ENCODE measurements at regions not wholly inside any gene's neighbourhood (a gene's known extent, or its start where the extent isn't known, plus 50 kb on each side); places are given as distances from the start of the nearest gene placed in this dataset.
"Not testable (repeated sequence)": the region's sequence is repeated elsewhere in the genome, so short reads cannot be mapped to it uniquely, and the experiment has no call there.

DNA sequence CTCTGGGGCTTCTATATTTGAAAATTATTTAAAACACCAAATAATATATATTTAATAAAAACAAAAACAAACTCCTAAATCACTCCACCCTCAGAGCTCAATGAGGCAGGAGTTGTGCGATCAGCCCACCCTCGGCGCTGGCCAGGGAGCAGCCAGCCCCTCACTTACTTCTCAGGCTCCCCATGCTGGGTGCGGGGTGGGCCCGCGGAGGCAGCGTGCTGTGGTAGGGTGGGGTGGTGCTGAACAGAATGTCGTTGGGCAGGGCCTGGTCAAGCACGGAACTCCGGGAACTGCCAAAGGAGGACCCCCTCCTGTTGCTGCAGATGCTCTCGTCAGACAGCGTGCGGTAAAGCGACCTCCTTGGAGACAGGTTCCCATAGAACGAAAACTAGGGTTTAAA is 204.5 kb downstream of the SIPA1L2 start:
- no peak for DNase-seq
- Histone ChIP-seq H3K4me1 (no peaks in the 10 kb centered on the region), H3K36me3 (no peaks in the 10 kb centered on the region), H3K27ac (no peak overlapping the region), H3K27me3 (no peaks in the 10 kb centered on the region), H3K4me3 (no peak overlapping the region), H3K9me3 (replicated peaks) (no peaks in the 10 kb centered on the region; the same call in 1 of the 2 replicates)

DNA sequence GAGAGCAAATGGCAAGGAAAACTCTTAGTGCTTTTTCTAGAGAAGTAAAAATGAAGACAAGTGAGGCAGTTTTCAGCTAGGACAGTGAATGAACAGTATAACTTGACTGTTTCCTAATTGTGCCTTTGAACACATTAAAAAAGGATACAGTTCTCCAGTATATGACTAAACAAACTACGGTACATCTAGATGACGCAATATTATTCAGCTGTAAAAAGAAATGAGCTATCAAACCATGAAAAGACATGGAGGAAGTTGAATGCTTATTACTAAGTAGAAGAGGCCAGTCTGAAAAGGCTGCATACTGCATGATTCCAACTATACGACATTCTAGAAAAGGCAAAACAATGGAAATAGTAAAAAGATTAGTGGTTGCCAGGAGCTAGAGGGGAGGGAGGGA is 206.3 kb downstream of the SIPA1L2 start:
- no peaks in the 10 kb centered on the region for H3K36me3 ChIP-seq
- H3K27ac ChIP-seq: no peak overlapping the region
- DNase-seq: no peak
- H3K27me3 ChIP-seq: no peaks in the 10 kb centered on the region
- no peaks in the 10 kb centered on the region; the same call in 1 of the 2 replicates for H3K9me3 ChIP-seq (replicated peaks)
- no peak overlapping the region for H3K4me3 ChIP-seq
- no peaks in the 10 kb centered on the region for H3K4me1 ChIP-seq

GRCh38 chr1:232422898-232423297 is 207.0 kb downstream of the SIPA1L2 start:
- DNase-seq: no peak

GRCh38 chr1:232422098-232422497 is 207.8 kb downstream of the SIPA1L2 start:
- Histone ChIP-seq H3K27me3 (no peaks in the 10 kb centered on the region), H3K27ac (no peak overlapping the region), H3K4me3 (no peak overlapping the region), H3K9me3 (replicated peaks) (no peaks in the 10 kb centered on the region; the same call in 1 of the 2 replicates), H3K36me3 (no peaks in the 10 kb centered on the region), H3K4me1 (no peaks in the 10 kb centered on the region)
- DNase-seq: no peak

More at GRCh38 chr1:232422898-232423297, 207.0 kb downstream of the SIPA1L2 start:
- Histone ChIP-seq H3K9me3 (replicated peaks) (no peaks in the 10 kb centered on the region; the same call in 1 of the 2 replicates), H3K4me3 (no peak overlapping the region), H3K4me1 (no peaks in the 10 kb centered on the region), H3K27me3 (no peaks in the 10 kb centered on the region), H3K27ac (no peak overlapping the region), H3K36me3 (no peaks in the 10 kb centered on the region)

GRCh38 chr1:232421143-232421796 is 208.7 kb downstream of the SIPA1L2 start:
- Histone ChIP-seq H3K27ac (no peak overlapping the region), H3K9me3 (replicated peaks) (no peaks in the 10 kb centered on the region; the same call in 1 of the 2 replicates), H3K36me3 (no peaks in the 10 kb centered on the region), H3K4me3 (no peak overlapping the region), H3K27me3 (no peaks in the 10 kb centered on the region), H3K4me1 (no peaks in the 10 kb centered on the region)
- no peak for DNase-seq

GRCh38 chr1:232417636-232418248 is 212.2 kb downstream of the SIPA1L2 start:
- H3K27ac ChIP-seq: no peak overlapping the region
- no peaks in the 10 kb centered on the region for H3K4me1 ChIP-seq
- H3K36me3 ChIP-seq: no peaks in the 10 kb centered on the region
- H3K9me3 ChIP-seq (replicated peaks): no peaks in the 10 kb centered on the region
- no peak for DNase-seq
- H3K4me3 ChIP-seq: no peak overlapping the region
- no peaks in the 10 kb centered on the region for H3K27me3 ChIP-seq

DNA sequence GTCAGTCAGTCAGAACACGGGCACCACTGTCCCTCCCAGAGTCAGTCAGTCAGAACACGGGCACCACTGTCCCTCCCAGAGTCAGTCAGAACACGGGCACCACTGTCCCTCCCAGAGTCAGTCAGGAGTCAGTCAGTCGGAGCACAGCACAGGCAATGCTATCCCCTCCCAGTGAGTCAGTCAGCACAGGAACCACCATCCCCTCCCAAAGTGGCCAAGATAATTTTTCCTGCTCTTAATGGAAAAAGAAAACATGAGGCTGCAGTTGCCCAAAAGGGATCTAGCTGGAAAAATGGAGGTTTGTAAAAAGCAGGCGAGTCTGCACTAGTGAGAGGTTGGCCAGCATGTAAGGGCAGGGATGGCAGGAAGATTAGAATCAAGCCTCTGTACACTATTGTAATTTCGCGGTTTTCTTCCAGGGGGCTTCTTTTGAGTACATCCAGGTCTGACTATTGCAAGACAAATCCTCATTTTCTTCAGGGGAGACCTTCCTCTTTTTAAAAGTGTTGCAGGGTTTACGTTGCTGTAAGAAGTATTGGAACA is 213.8 kb downstream of the SIPA1L2 start:
- Histone ChIP-seq H3K4me1 (no peaks in the 10 kb centered on the region), H3K4me3 (no peak overlapping the region), H3K9me3 (replicated peaks) (no peaks in the 10 kb centered on the region), H3K27ac (no peak overlapping the region), H3K27me3 (no peaks in the 10 kb centered on the region), H3K36me3 (no peaks in the 10 kb centered on the region)
- DNase-seq: no peak

DNA sequence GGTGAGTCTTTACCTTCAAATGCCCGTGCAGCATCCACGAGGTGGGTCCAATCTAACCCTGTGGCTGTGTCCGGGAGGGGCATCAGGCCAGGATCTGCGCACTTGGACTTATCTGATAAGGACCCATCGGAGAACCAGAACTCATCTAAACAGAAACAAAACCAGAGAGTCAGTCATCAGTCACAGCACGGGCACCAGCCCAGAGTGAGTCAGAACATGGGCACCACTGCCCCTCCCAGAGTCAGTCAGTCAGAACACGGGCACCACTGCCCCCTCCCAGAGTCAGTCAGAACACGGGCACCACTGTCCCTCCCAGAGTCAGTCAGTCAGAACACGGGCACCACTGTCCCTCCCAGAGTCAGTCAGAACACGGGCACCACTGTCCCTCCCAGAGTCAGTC is 214.5 kb downstream of the SIPA1L2 start:
- not testable (repeated sequence) for H3K27me3 ChIP-seq; H3K27ac ChIP-seq; H3K4me1 ChIP-seq; H3K4me3 ChIP-seq; H3K9me3 ChIP-seq (replicated peaks); H3K36me3 ChIP-seq; DNase-seq

- Histone ChIP-seq H3K4me1 (no peaks in the 10 kb centered on the region), H3K4me3 (no peak overlapping the region), H3K27me3 (no peaks in the 10 kb centered on the region), H3K36me3 (no peaks in the 10 kb centered on the region), H3K27ac (no peak overlapping the region), H3K9me3 (replicated peaks) (no peaks in the 10 kb centered on the region; the same call in 1 of the 2 replicates)
- no peak for DNase-seq
Measured at GRCh38 chr1:232414100-232414499, 215.8 kb downstream of the SIPA1L2 start.

DNA sequence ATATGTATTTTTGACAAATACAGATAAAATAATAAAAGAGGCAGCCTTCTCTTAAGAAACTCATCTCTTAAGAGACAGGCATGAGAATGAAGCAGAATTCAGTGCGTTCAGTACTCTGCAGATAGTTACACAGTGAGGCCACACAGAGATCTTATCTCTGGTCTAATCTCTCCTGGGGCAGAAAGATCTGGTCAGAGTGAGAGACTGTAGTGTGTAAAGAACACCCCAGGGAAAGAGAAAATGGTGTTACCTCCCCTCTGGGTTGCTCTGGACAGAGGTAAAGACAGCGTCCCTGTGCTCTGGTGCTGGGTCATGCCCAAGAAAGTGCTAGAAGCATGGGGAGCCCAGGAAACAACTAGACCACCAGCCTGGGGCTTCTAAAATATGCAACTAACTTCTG is 216.3 kb downstream of the SIPA1L2 start:
- DNase-seq: no peak
- no peaks in the 10 kb centered on the region for H3K27me3 ChIP-seq
- H3K4me3 ChIP-seq: no peak overlapping the region
- no peaks in the 10 kb centered on the region for H3K4me1 ChIP-seq
- no peak overlapping the region for H3K27ac ChIP-seq
- H3K36me3 ChIP-seq: no peaks in the 10 kb centered on the region
- no peaks in the 10 kb centered on the region; the same call in 1 of the 2 replicates for H3K9me3 ChIP-seq (replicated peaks)

- Histone ChIP-seq H3K4me3 (no peak overlapping the region), H3K4me1 (no peaks in the 10 kb centered on the region), H3K27ac (no peak overlapping the region), H3K9me3 (replicated peaks) (no peaks in the 10 kb centered on the region; the same call in 1 of the 2 replicates), H3K27me3 (no peaks in the 10 kb centered on the region), H3K36me3 (no peaks in the 10 kb centered on the region)
- DNase-seq: no peak
Measured at GRCh38 chr1:232409584-232409983, 220.3 kb downstream of the SIPA1L2 start.

DNA sequence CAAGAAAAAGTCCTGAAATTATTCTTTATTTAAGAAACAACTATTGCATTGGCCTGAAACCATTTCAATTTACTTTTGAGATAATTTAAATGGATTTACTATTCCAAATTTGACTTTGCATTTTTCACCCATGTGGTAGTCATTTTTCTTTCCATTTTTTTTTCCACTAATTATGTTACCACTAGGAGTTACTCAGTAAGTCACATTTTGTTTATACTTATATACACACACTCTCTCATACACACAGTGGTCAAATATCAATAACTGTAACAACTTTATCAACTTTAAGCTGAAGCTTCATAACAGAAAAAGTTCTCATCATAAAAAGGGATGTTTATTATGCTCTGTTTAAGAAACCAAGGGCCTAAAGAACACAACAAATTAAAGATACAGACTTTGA is 222.8 kb downstream of the SIPA1L2 start:
- H3K4me3 ChIP-seq: no peak overlapping the region
- no peaks in the 10 kb centered on the region for H3K36me3 ChIP-seq
- H3K27me3 ChIP-seq: no peaks in the 10 kb centered on the region
- no peaks in the 10 kb centered on the region for H3K4me1 ChIP-seq
- no peak for DNase-seq
- no peaks in the 10 kb centered on the region; the same call in 1 of the 2 replicates for H3K9me3 ChIP-seq (replicated peaks)
- H3K27ac ChIP-seq: no peak overlapping the region

DNA sequence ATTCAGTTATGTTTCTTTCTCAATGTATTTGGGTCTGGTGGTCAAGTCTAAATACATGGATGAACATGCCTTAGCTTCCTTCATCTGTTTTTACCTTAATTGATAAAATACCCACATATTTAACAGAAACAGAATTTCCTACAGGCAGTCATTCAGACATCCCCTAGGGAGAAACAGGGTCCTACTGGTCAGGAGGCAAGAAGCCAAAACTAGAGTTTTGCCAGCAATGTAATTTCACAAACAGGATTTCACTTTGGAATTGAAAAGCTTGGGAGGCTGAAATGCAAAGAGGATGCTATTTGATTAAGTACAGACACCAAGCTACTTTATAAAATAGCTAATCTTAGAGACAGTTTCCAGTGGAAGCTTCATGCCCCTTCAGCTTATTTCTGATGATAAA is 224.2 kb downstream of the SIPA1L2 start:
- H3K27ac ChIP-seq: no peak overlapping the region
- H3K27me3 ChIP-seq: no peaks in the 10 kb centered on the region
- no peak overlapping the region for H3K4me3 ChIP-seq
- H3K36me3 ChIP-seq: no peaks in the 10 kb centered on the region
- no peak for DNase-seq
- H3K9me3 ChIP-seq (replicated peaks): no peaks in the 10 kb centered on the region; the same call in 1 of the 2 replicates
- no peaks in the 10 kb centered on the region for H3K4me1 ChIP-seq

GRCh38 chr1:232404981-232405731 is 224.8 kb downstream of the SIPA1L2 start:
- H3K27me3 ChIP-seq: no peaks in the 10 kb centered on the region
- no peaks in the 10 kb centered on the region; the same call in 1 of the 2 replicates for H3K9me3 ChIP-seq (replicated peaks)
- no peaks in the 10 kb centered on the region for H3K36me3 ChIP-seq
- H3K27ac ChIP-seq: no peak overlapping the region
- no peaks in the 10 kb centered on the region for H3K4me1 ChIP-seq
- no peak for DNase-seq
- no peak overlapping the region for H3K4me3 ChIP-seq

DNA sequence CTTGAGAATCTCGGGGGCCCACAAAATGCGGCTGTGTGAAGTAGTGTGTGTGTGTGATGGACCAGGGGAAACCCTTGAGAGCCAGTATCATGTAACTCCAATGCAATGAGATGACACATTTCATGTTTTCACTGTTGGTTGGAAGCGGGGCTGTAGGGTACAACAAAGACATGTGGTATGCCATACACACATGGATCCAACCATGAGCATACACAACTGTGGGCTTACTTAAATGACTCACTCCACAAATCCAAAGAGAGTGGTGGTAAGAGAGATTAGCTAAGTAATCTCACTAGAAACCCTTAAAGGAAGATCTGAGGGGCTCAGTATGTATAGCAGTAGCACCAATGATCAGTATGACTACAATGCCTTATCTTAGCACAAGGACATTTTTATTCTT is 225.7 kb downstream of the SIPA1L2 start:
- Histone ChIP-seq H3K9me3 (replicated peaks) (no peaks in the 10 kb centered on the region; the same call in 1 of the 2 replicates), H3K27me3 (no peaks in the 10 kb centered on the region), H3K4me3 (no peak overlapping the region), H3K4me1 (no peaks in the 10 kb centered on the region), H3K27ac (no peak overlapping the region), H3K36me3 (no peaks in the 10 kb centered on the region)
- no peak for DNase-seq

Data from SJCRH30 (cell line).